K562 (cell line): ENCODE measurements at regions not wholly inside any gene's neighbourhood (a gene's known extent, or its start where the extent isn't known, plus 50 kb on each side); places are given as distances from the start of the nearest gene placed in this dataset.

Experiments
- ATAC-seq: fragments of 200-7000 bp; cut with Tn5 transposase; 3 replicates; pipeline ENCODE4 v1.9.1; 2020; ENCODE audit warnings: moderate library complexity
- BruUV-seq: library from RNA; stranded (reverse); fragments of 400-500 nt; replicated peaks from 2 replicates; lab custom pipeline; 2021; lab: Mats Ljungman, UMichigan
- CTCF ChIA-PET: fragments of 300-600 bp; formaldehyde crosslinking; extraction: SDS; loops from one replicate; lab custom pipeline; 2021; ENCODE audit warnings: low intra/inter-chr PET ratio; lab: Yijun Ruan, JAX
- POLR2A ChIA-PET: fragments of 300-600, 350-650 bp; sonication (Branson Sonifier 250); formaldehyde crosslinking; extraction: SDS; loops from one replicate; lab custom pipeline; 2021; ENCODE audit warnings: antibody characterized with exemption, inconsistent platforms; lab: Yijun Ruan, JAX
- DNase-seq, 4 experiments: peaks; one replicate each; pipeline versions ENCODE4 v3.0.0 to v3.0.0-alpha.2; 2011 to 2018; ENCODE audit warnings: low spot score in 3 of 4, mixed read lengths in 3 of 4; ENCODE audit errors: extremely low read depth in 1 of 4
- FAIRE-seq: peaks from 2 replicates; lab custom pipeline; 2011; peaks lifted over from hg19 to GRCh38; lab: Jason Lieb, UNC
- H2AFZ ChIP-seq: 2 replicates; pipeline ENCODE4 v1.6.0; 2011; ENCODE audit warnings: low read depth, low read length, control low read depth, inconsistent platforms
- H3K27ac ChIP-seq: fragments of 200-600 bp; 3 replicates; pipeline ENCODE4 v1.8.0; 2011; ENCODE audit warnings: low read depth, mild to moderate bottlenecking, control low read depth, inconsistent platforms, low read length, moderate library complexity, mixed read lengths; ENCODE audit errors: extremely low read depth
- H3K27me3 ChIP-seq, 2 experiments: fragments of 300-600 bp in 1 of 2; 2 replicates in 1 of 2; 3 replicates in 1 of 2; pipeline versions ENCODE4 v1.6.0 to v1.8.0; 2011; ENCODE audit warnings: inconsistent platforms in 2 of 2, low read length in 2 of 2, mild to moderate bottlenecking in 1 of 2, mixed read lengths in 1 of 2, moderate library complexity in 1 of 2; ENCODE audit not compliant: control insufficient read depth in 2 of 2, insufficient read depth in 2 of 2
- H3K36me3 ChIP-seq: fragments of 300-600 bp; 3 replicates; pipeline ENCODE4 v1.8.0; 2011; ENCODE audit warnings: mild to moderate bottlenecking, low read length, inconsistent platforms; ENCODE audit not compliant: control insufficient read depth, insufficient read depth
- H3K4me1 ChIP-seq, 2 experiments: fragments of 200-600 bp in 1 of 2; replicated peaks in 1 of 2; 2 replicates in 1 of 2; 3 replicates in 1 of 2; pipeline versions ENCODE4 v1.5.1 to v1.8.0; 2011; ENCODE audit warnings: inconsistent platforms in 2 of 2, low read length in 2 of 2, mild to moderate bottlenecking in 1 of 2, mixed read lengths in 1 of 2, moderate library complexity in 1 of 2; ENCODE audit not compliant: control insufficient read depth in 2 of 2, insufficient read depth in 2 of 2
- H3K4me2 ChIP-seq: 2 replicates; pipeline ENCODE4 v1.6.1; 2011; ENCODE audit warnings: low read length, control low read depth, inconsistent platforms, mixed read lengths; ENCODE audit not compliant: insufficient read depth
- H3K4me3 ChIP-seq: fragments of 200-600 bp; sonication (generic), shearing (Covaris generic); 2 replicates; pipeline ENCODE4 v1.5.1; 2016; ENCODE audit warnings: control low read depth, inconsistent platforms
- H3K79me2 ChIP-seq: fragments of 200-600 bp; 3 replicates; pipeline ENCODE4 v1.8.0; 2011; ENCODE audit warnings: low read length, inconsistent platforms; ENCODE audit not compliant: control insufficient read depth, insufficient read depth
- H3K9ac ChIP-seq, 2 experiments: 2 replicates each; pipeline versions ENCODE4 v1.6.0 to v1.6.1; 2011; ENCODE audit warnings: low read depth in 2 of 2, low read length in 2 of 2, control low read depth in 1 of 2, inconsistent platforms in 1 of 2, mild to moderate bottlenecking in 1 of 2, mixed read lengths in 1 of 2; ENCODE audit not compliant: insufficient read depth in 1 of 2
- H3K9me1 ChIP-seq: one replicate; pipeline ENCODE4 v1.6.0; 2011; ENCODE audit warnings: inconsistent platforms, mild to moderate bottlenecking, low read length, moderate library complexity; ENCODE audit not compliant: control insufficient read depth, insufficient read depth
- H3K9me3 ChIP-seq: replicated peaks from 2 replicates; pipeline ENCODE4 v1.5.1; 2011; ENCODE audit warnings: low read depth, low read length, inconsistent platforms; ENCODE audit not compliant: control insufficient read depth, insufficient read depth
- H4K20me1 ChIP-seq: replicated peaks from 2 replicates; pipeline ENCODE4 v1.6.1; 2011; ENCODE audit warnings: low read length, inconsistent platforms, mixed read lengths; ENCODE audit not compliant: control insufficient read depth, insufficient read depth
- CCNT2 ChIP-seq: IDR thresholded peaks from 2 replicates; pipeline ENCODE4 v1.6.1; 2011; ENCODE audit warnings: borderline replicate concordance, low read depth, mild to moderate bottlenecking, moderate library complexity, mixed read lengths, low read length; ENCODE audit not compliant: insufficient read length; ENCODE audit errors: extremely low read depth
- HNRNPLL ChIP-seq: fragments of 200-400 bp; formaldehyde crosslinking; IDR thresholded peaks from 2 replicates; pipeline ENCODE4 v1.6.1; 2017; ENCODE audit warnings: low read length, low read depth, mild to moderate bottlenecking; ENCODE audit not compliant: poor library complexity, severe bottlenecking
- NFXL1 ChIP-seq: fragments of 450-650 bp; formaldehyde crosslinking; IDR thresholded peaks from 2 replicates; pipeline ENCODE4 v1.4.0; 2021; ENCODE audit warnings: mild to moderate bottlenecking
- PML ChIP-seq: IDR thresholded peaks from 2 replicates; pipeline ENCODE4 v1.6.1; 2012; ENCODE audit warnings: low read length, inconsistent platforms
- RBM25 ChIP-seq: fragments of 200-400 bp; formaldehyde crosslinking; IDR thresholded peaks from 2 replicates; pipeline ENCODE4 v1.6.1; 2018; ENCODE audit warnings: low read length, low read depth, moderate library complexity; ENCODE audit not compliant: severe bottlenecking
- REST ChIP-seq, 2 experiments: fragments of 450-650 bp; formaldehyde crosslinking in 1 of 2; IDR thresholded peaks; 2 replicates each; pipeline versions ENCODE4 v1.4.0 to v1.6.1; 2014 to 2020; ENCODE audit warnings: mild to moderate bottlenecking in 2 of 2, borderline replicate concordance in 1 of 2, low read depth in 1 of 2
- SETDB1 ChIP-seq: IDR thresholded peaks from one replicate; pipeline ENCODE4 v1.6.1; 2012; ENCODE audit warnings: low read length, control low read depth, inconsistent platforms
- SLC30A9 ChIP-seq: fragments of 250-450 bp; sonication (Bioruptor Pico); IDR thresholded peaks from 2 replicates; pipeline ENCODE4 v1.8.0; 2022; ENCODE audit warnings: mild to moderate bottlenecking, moderate library complexity
- SMARCB1 ChIP-seq: IDR thresholded peaks from 2 replicates; pipeline ENCODE4 v1.6.1; 2011; ENCODE audit warnings: improper control_type of control experiment, low read depth; ENCODE audit not compliant: insufficient read length
- SMC3 ChIP-seq: conservative IDR thresholded peaks from 2 replicates; pipeline ENCODE4 v1.6.1; 2011; ENCODE audit warnings: low read depth, low read length, improper control_type of control experiment; ENCODE audit not compliant: insufficient read depth
- TOE1 ChIP-seq, 2 experiments: fragments of 450-650 bp in 1 of 2; sonication (generic) in 1 of 2; formaldehyde crosslinking in 1 of 2; IDR thresholded peaks; 2 replicates each; pipeline versions ENCODE4 v1.7.1 to v1.8.0; 2016 to 2022; ENCODE audit warnings: borderline replicate concordance in 2 of 2, mild to moderate bottlenecking in 2 of 2, antibody characterized with exemption in 1 of 2, inconsistent platforms in 1 of 2, low read depth in 1 of 2, missing genetic modification reagents in 1 of 2, moderate library complexity in 1 of 2
- ZC3H8 ChIP-seq: fragments of 450-650 bp; IDR thresholded peaks from 2 replicates; pipeline ENCODE4 v1.6.1; 2017
- ZNF174 ChIP-seq: fragments of 250-450 bp; sonication (Bioruptor Pico); IDR thresholded peaks from 2 replicates; pipeline ENCODE4 v1.4.0; 2020; ENCODE audit warnings: mild to moderate bottlenecking
- ZNF280A ChIP-seq: fragments of 450-650 bp; IDR thresholded peaks from 2 replicates; pipeline ENCODE4 v1.6.1; 2018; ENCODE audit warnings: mild to moderate bottlenecking, low read depth; ENCODE audit not compliant: partially characterized antibody
- WGBS: fragments of 100-300 bp; shearing (Covaris generic); methylation state at CpG from one replicate; pipeline ENCODE4 v1.1.6; 2016; ENCODE audit warnings: low coverage, mixed read lengths; ENCODE audit not compliant: insufficient coverage; ENCODE audit errors: missing lambda C conversion rate; 5-methylcytosine and 5-hydroxymethylcytosine counted together
- in situ Hi-C: fragments of 300-500 bp; cut with MboI; formaldehyde crosslinking; loops from 4 replicates; pipeline ENCODE4 v1.15.0; 2018; ENCODE audit warnings: inconsistent platforms, mixed read lengths
- intact Hi-C: fragments of 100-400 bp; cut with micrococcal nuclease; formaldehyde crosslinking; loops from 2 replicates; pipeline ENCODE4 v1.14.2; 2022

DNA sequence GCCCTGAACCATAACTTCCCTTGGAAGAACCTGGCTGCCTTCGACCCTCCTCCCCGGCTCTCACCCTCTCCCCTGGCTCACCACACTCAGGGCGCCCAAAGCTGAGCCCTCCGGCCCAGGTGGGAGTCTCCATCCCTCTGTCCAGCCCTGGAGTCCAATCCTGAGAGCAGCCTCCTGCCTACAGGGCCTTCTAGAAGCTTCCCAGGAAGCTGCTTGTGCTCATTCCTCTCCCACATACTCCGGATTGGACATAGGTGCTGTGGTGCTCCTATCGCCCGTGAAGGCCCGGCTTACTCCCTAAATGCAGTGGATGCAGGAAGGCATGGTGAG lies 1332.0 kb downstream of the BRD1 start:
- H3K4me1 ChIP-seq = no peaks in the 10 kb centered on the region
- no peaks in the 10 kb centered on the region for H3K9me3 ChIP-seq
- H3K9ac ChIP-seq = no peak overlapping the region
- no peaks in the 10 kb centered on the region for H3K79me2 ChIP-seq
- no peaks in the 10 kb centered on the region for H3K36me3 ChIP-seq
- 0% methylated on average over 1 of the region's 8 CpGs for WGBS
- FAIRE-seq (no peak), DNase-seq (no peak), ATAC-seq (no peak)
- H3K27me3 ChIP-seq = peaks cover 2 to 16% of the 10 kb centered on the region in 2 experiments; a peak in 3 of 5 replicates
- intact Hi-C loops (no loop called here), in situ Hi-C loops (loop anchor here (25.0 kb wide), 1 partner anchor 908 kb away; no protein-coding TSS in a partner anchor)
- no peak overlapping the region for H3K4me2 ChIP-seq
- BruUV-seq = no TSS peak
- H3K9me1 ChIP-seq = no peaks in the 10 kb centered on the region
- no peak overlapping the region for H3K27ac ChIP-seq
- no peak overlapping the region for H2AFZ ChIP-seq
- ChIA-PET CTCF (no interaction called here), POLR2A (no interaction called here)
- no peak overlapping the region for H3K4me3 ChIP-seq
- H4K20me1 ChIP-seq = peaks cover 10% of the 10 kb centered on the region; the same call in 1 of the 2 replicates
- no peak for TF ChIP-seq ZNF174
- no peak for TF ChIP-seq SETDB1
- TF ChIP-seq SMC3 = no peak
- TF ChIP-seq NFXL1 = no peak
- no peak for TF ChIP-seq SMARCB1
- no peak for TF ChIP-seq SLC30A9 (CRISPR knock-in tag)
- TF ChIP-seq TOE1 (IDR thresholded peaks at IDR 0.05; ENCODE audit: borderline replicate concordance) = no peak
- no peak for TF ChIP-seq TOE1 (CRISPR knock-in tag; IDR thresholded peaks at IDR 0.05; ENCODE audit: borderline replicate concordance, low read depth)
- TF ChIP-seq HNRNPLL = no peak
- no peak for TF ChIP-seq CCNT2
- no peak for TF ChIP-seq PML
- TF ChIP-seq ZC3H8 = no peak
- TF ChIP-seq RBM25 = no peak
- TF ChIP-seq REST (IDR thresholded peaks at IDR 0.05; ENCODE audit: borderline replicate concordance) = no peak
- TF ChIP-seq REST (CRISPR knock-in tag; IDR thresholded peaks at IDR 0.05; ENCODE audit: low read depth) = no peak
- no peak for TF ChIP-seq ZNF280A
